NT2/D1 (cell line): ENCODE measurements at regions not wholly inside any gene's neighbourhood (a gene's known extent, or its start where the extent isn't known, plus 50 kb on each side); places are given as distances from the start of the nearest gene placed in this dataset.

ENCODE experiments used
- DNase-seq: peaks from one replicate; pipeline ENCODE4 v3.0.0-alpha.2; 2011; ENCODE audit warnings: low read depth, low spot score
- H3K27me3 ChIP-seq: 2 replicates; pipeline ENCODE4 v1.6.0; 2011; ENCODE audit warnings: mild to moderate bottlenecking; ENCODE audit not compliant: insufficient read length, insufficient read depth
- H3K36me3 ChIP-seq: 2 replicates; pipeline ENCODE4 v1.6.1; 2011; ENCODE audit warnings: mild to moderate bottlenecking, low read length, mixed read lengths; ENCODE audit not compliant: insufficient read depth, insufficient read length
- H3K4me1 ChIP-seq: 2 replicates; pipeline ENCODE4 v1.5.1; 2011; ENCODE audit not compliant: insufficient read depth, insufficient read length
- H3K4me3 ChIP-seq: 2 replicates; pipeline ENCODE4 v1.5.1; 2011; ENCODE audit warnings: low read depth; ENCODE audit not compliant: insufficient read length
- H3K9ac ChIP-seq: 2 replicates; pipeline ENCODE4 v1.6.0; 2011; ENCODE audit warnings: low read depth; ENCODE audit not compliant: insufficient read length
- H3K9me3 ChIP-seq: 2 replicates; pipeline ENCODE4 v1.5.1; 2011; ENCODE audit warnings: mild to moderate bottlenecking, low read length; ENCODE audit not compliant: insufficient read depth
- SUZ12 ChIP-seq: IDR thresholded peaks from 2 replicates; pipeline ENCODE4 v1.6.1; 2011; ENCODE audit not compliant: insufficient read length, insufficient read depth; ENCODE audit errors: extremely low read depth
- YY1 ChIP-seq: IDR thresholded peaks from 2 replicates; pipeline ENCODE4 v1.6.1; 2011; ENCODE audit not compliant: insufficient read length, insufficient read depth
- ZNF274 ChIP-seq: IDR thresholded peaks from 2 replicates; pipeline ENCODE4 v1.6.1; 2011; ENCODE audit warnings: mild to moderate bottlenecking, low read depth, low read length

GRCh38 chr11:112856133-112856532, 105.1 kb upstream of the NCAM1 start:
- no peak overlapping the region for H3K4me3 ChIP-seq
- no peak overlapping the region for H3K9ac ChIP-seq
- H3K27me3 ChIP-seq: no peaks in the 10 kb centered on the region
- no peaks in the 10 kb centered on the region for H3K4me1 ChIP-seq
- TF ChIP-seq YY1 (no peak), ZNF274 (no peak), SUZ12 (no peak)
- no peak for DNase-seq
- H3K9me3 ChIP-seq: peaks cover 9% of the 10 kb centered on the region
- H3K36me3 ChIP-seq: no peaks in the 10 kb centered on the region

GRCh38 chr11:112856591-112856990, 104.6 kb upstream of the NCAM1 start:
- no peak overlapping the region for H3K4me3 ChIP-seq
- H3K36me3 ChIP-seq: no peaks in the 10 kb centered on the region
- no peak overlapping the region for H3K9ac ChIP-seq
- DNase-seq: no peak
- TF ChIP-seq SUZ12: no peak
- no peak for TF ChIP-seq YY1
- TF ChIP-seq ZNF274: no peak
- H3K9me3 ChIP-seq: peaks cover 13% of the 10 kb centered on the region
- H3K27me3 ChIP-seq: no peaks in the 10 kb centered on the region
- H3K4me1 ChIP-seq: no peaks in the 10 kb centered on the region

GRCh38 chr11:112858289-112859023, 102.8 kb upstream of the NCAM1 start:
- H3K36me3 ChIP-seq: no peaks in the 10 kb centered on the region
- no peak overlapping the region for H3K4me3 ChIP-seq
- no peak for DNase-seq
- TF ChIP-seq ZNF274 (no peak), YY1 (no peak), SUZ12 (no peak)
- H3K27me3 ChIP-seq: no peaks in the 10 kb centered on the region
- no peak overlapping the region for H3K9ac ChIP-seq
- peaks cover 22% of the 10 kb centered on the region for H3K9me3 ChIP-seq
- H3K4me1 ChIP-seq: no peaks in the 10 kb centered on the region

GRCh38 chr11:112859787-112860186, 101.4 kb upstream of the NCAM1 start:
- Histone ChIP-seq H3K9me3 (peaks cover 22% of the 10 kb centered on the region), H3K36me3 (no peaks in the 10 kb centered on the region), H3K4me3 (no peak overlapping the region), H3K4me1 (no peaks in the 10 kb centered on the region), H3K9ac (no peak overlapping the region), H3K27me3 (no peaks in the 10 kb centered on the region)
- no peak for TF ChIP-seq SUZ12
- no peak for TF ChIP-seq YY1
- TF ChIP-seq ZNF274: no peak
- DNase-seq: no peak

GRCh38 chr11:112861356-112861755, 99.9 kb upstream of the NCAM1 start:
- H3K4me1 ChIP-seq: no peaks in the 10 kb centered on the region
- no peak for DNase-seq
- TF ChIP-seq ZNF274 (no peak), SUZ12 (no peak), YY1 (no peak)
- no peaks in the 10 kb centered on the region for H3K27me3 ChIP-seq
- H3K36me3 ChIP-seq: no peaks in the 10 kb centered on the region
- peaks cover 22% of the 10 kb centered on the region for H3K9me3 ChIP-seq
- no peak overlapping the region for H3K9ac ChIP-seq
- H3K4me3 ChIP-seq: no peak overlapping the region

- H3K36me3 ChIP-seq: no peaks in the 10 kb centered on the region
- no peak for DNase-seq
- no peaks in the 10 kb centered on the region for H3K4me1 ChIP-seq
- H3K9me3 ChIP-seq: peaks cover 22% of the 10 kb centered on the region
- TF ChIP-seq SUZ12: no peak
- no peak for TF ChIP-seq YY1
- no peaks in the 10 kb centered on the region for H3K27me3 ChIP-seq
- no peak overlapping the region for H3K9ac ChIP-seq
- no peak overlapping the region for H3K4me3 ChIP-seq
Measured at GRCh38 chr11:112863305-112863704, 97.9 kb upstream of the NCAM1 start.

GRCh38 chr11:112864672-112865071, 96.5 kb upstream of the NCAM1 start:
- H3K4me1 ChIP-seq: no peaks in the 10 kb centered on the region
- H3K9me3 ChIP-seq: peaks cover 22% of the 10 kb centered on the region
- H3K4me3 ChIP-seq: no peak overlapping the region
- DNase-seq: no peak
- TF ChIP-seq SUZ12: no peak
- TF ChIP-seq YY1: no peak
- no peak for TF ChIP-seq ZNF274
- H3K9ac ChIP-seq: no peak overlapping the region
- no peaks in the 10 kb centered on the region for H3K36me3 ChIP-seq
- H3K27me3 ChIP-seq: no peaks in the 10 kb centered on the region
